AG09309 (cell line): ENCODE measurements at regions not wholly inside any gene's neighbourhood (a gene's known extent, or its start where the extent isn't known, plus 50 kb on each side); places are given as distances from the start of the nearest gene placed in this dataset.
"Not testable (repeated sequence)": the region's sequence is repeated elsewhere in the genome, so short reads cannot be mapped to it uniquely, and the experiment has no call there.

Experiments used
- DNase-seq: peaks from one replicate; pipeline ENCODE4 v3.0.0-alpha.2; 2010; ENCODE audit warnings: low read depth
- H3K4me3 ChIP-seq: 2 replicates; pipeline ENCODE4 v1.5.1; 2011; ENCODE audit warnings: mild to moderate bottlenecking, low read depth, low read length, moderate library complexity; ENCODE audit not compliant: control insufficient read depth
- CTCF ChIP-seq: IDR thresholded peaks from 2 replicates; pipeline ENCODE4 v1.5.1; 2011; ENCODE audit warnings: mild to moderate bottlenecking, low read depth, low read length, inconsistent platforms; ENCODE audit not compliant: insufficient read depth, control insufficient read depth; ENCODE audit errors: missing control alignments

- no peak for TF ChIP-seq CTCF
- H3K4me3 ChIP-seq, result no peak overlapping the region
- DNase-seq, result no peak
These were observed 220.0 kb upstream of the MYLIP start for GRCh38 chr6:15908871-15909270.

GRCh38 chr6:15907914-15908518 lies 220.9 kb upstream of the MYLIP start:
- no peak for TF ChIP-seq CTCF
- no peak overlapping the region for H3K4me3 ChIP-seq
- no peak for DNase-seq

- not testable (repeated sequence) for H3K4me3 ChIP-seq, DNase-seq
These were observed 221.5 kb upstream of the MYLIP start for GRCh38 chr6:15907220-15907913.

- H3K4me3 ChIP-seq, result no peak overlapping the region
- no peak for TF ChIP-seq CTCF
- DNase-seq, result no peak
These were observed 222.4 kb upstream of the MYLIP start for GRCh38 chr6:15906420-15907016.

GRCh38 chr6:15905488-15906419 lies 223.1 kb upstream of the MYLIP start:
- no peak for DNase-seq
- no peak overlapping the region for H3K4me3 ChIP-seq
- no peak for TF ChIP-seq CTCF

GRCh38 chr6:15904651-15905376 lies 224.1 kb upstream of the MYLIP start:
- DNase-seq, result no peak
- no peak for TF ChIP-seq CTCF
- no peak overlapping the region for H3K4me3 ChIP-seq
